Stimulated activated CD8-positive, alpha-beta memory T cell treated with anti-CD3 and anti-CD28 coated beads, Interleukin-2, amount 100 ng/mL, for 1 hour (primary cell): ENCODE measurements at regions not wholly inside any gene's neighbourhood (a gene's known extent, or its start where the extent isn't known, plus 50 kb on each side); places are given as distances from the start of the nearest gene placed in this dataset.
"Not testable (repeated sequence)": the region's sequence is repeated elsewhere in the genome, so short reads cannot be mapped to it uniquely, and the experiment has no call there.

ENCODE experiments used
- DNase-seq, 2 donors: peaks; one replicate each; pipeline ENCODE4 v3.0.0-alpha.2; 2020; ENCODE audit warnings: low read depth in 2 of 2

DNA sequence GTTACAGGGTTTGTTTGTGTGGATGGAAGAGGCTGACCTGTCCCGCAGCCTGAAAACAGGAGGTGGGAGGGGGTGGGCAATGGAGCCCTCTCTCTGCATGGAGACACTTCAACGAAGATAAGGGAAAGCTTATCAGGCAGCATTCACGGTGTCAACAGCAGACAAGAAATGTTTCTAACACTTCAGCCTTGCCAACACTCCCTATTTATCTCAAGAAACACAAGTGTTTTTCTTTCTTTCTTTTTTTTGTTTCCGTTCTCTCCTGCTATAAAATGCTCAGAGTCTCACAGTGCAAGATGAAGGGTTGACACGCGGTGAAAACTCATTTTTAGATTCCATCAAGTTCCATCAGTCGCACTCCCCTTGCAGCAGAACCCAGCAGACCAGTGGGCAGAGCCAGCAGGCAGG is 594.4 kb downstream of the MATN1 start:
- DNase-seq: no peak

DNA sequence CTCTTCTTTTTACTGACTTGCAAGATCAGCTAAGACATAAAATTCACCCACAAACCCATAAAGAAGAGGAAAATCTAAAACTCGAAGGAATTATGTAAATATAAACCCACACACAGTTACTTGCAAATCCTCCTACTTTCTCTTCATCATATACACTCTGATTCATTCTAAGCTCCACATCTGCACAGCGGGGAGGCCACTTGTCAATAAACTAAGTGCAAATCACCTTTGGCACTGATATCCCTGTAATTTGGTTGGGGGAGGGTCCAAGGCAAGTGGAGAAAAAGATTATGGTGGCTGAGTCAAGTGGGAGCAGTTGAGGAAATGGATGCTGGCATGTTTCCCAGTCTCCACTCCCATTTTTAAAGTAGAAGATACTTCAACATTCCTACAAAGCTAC is 596.5 kb downstream of the MATN1 start:
- DNase-seq: no peak

DNA sequence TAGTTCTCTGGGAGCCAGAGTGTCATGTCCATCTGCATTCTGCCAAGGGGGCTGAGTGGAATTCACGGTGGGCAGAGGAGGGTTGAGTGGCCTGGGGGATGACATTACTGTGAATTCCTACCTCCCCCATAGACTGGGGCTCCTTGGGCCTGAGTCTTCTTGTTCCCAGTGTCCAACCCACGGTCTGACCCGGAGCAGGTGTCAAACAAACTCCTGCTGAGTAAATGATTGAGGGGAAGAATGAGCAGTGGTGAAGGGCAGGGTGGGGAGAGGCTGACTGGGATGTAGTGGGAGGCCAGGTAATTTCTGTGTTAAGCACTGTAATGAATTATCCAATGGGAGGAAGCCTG is 597.6 kb downstream of the MATN1 start:
- no peak for DNase-seq

DNA sequence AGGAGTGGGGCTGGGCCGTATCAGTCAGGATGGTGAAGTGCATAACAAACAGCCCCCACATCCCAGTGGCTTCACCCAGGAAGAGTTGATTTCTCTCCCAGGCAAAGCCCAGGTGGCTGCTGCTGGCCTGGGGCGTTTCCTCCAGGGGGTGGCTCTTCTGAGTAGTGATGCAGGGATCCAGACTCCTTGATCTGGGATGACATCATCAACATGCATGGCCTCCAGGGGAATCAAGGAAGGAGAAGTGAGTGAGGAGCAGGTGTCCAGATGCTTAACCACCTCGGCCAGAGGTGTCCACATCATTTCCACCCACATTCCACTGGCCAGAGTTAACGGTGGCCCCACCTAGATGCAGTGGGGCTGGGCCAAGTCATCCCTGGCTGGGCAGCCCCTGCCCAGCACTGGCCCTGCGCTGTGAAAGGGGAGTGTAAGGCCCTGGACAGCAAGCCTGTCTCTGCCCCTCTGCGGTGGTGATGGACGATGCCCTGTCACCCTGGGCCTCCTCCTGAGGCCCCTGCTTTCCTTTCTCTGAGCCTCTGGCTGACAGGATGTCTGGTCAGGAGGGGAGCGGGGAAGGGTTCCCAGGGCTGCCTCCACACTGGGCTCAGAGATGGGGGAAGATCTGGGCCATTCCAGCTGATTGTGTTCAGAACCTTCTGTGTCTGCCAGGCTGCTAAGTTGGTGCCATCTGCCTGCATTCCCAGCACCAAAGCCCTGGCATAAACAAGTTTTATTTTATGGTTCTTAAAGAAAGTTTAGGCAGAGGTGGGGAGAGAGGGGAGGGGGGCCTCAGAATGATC is 598.2 kb downstream of the MATN1 start:
- DNase-seq: no peak

DNA sequence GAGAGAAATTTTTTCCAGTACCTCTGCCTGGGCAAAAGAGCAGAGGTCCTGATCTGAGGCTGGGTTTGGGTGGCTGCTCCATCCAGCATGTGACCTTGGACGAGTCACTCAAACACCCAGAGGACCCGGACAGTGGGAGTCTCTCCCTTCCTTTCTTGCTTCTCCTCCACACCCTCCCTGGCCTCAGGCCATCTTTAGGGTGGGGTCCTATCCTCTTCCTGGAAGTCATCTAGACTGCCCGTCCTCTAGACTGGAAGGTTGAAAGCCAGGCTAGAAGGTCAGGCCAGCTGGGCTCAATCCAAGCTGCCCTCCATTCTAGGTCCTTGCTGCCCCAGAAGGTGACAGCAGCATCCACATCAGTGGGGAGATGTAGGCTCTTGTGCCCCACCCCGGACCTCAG is 599.5 kb downstream of the MATN1 start:
- DNase-seq: no peak

DNA sequence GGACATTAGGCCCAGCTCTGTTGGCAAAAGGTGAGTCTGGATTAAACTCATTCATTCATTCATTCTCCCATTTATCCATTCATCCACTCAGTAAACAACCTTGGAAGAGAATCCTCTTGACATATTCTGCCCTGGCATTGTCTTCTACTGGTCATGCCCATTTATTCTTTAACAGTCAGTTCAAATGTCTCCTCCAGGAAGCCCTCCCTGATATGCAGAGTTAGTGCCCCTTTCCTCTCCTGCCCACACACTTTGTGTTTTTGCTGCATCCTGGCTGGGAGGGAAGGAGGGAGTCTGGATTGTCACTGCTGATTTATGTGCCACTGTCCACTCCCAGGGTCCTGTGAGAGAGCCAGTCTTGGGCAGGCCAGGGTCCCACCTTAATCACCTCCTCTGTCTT is 600.3 kb downstream of the MATN1 start:
- no peak for DNase-seq

DNA sequence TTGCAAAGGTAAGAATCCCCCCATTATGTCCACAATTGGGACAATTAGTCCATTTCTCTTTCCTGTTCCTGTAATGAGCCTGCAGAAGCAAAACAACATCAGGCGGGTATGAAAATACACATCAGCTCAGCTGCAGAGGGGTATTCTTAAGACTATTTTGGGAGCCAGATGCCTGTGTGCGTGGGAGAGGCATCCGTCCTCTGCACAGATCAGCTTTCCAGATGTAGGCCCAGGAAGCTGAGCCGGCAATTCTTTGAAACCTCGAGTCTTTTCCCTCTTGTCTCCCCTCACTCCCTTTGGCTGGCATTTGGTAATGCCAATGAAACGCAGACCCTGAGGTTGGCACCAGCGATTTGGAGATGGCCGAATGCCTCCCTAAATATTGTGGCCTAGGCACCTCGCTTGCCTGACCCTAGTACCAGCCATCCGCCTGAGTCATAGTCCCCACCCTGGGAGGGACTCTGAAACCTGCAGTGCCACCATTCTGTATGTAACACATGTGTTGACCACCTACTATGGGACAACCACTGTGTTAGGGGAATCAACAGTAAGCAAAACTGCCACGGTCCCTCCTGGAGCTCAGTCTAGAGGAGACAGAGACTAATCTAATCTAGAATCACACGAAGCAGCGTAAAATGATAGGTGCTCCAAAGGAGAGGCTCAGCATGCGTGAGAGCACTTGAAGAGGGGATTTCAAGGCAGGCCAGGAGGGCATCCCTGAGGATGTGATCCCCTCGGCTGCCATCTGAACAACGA is 603.0 kb downstream of the MATN1 start:
- DNase-seq: no peak

DNA sequence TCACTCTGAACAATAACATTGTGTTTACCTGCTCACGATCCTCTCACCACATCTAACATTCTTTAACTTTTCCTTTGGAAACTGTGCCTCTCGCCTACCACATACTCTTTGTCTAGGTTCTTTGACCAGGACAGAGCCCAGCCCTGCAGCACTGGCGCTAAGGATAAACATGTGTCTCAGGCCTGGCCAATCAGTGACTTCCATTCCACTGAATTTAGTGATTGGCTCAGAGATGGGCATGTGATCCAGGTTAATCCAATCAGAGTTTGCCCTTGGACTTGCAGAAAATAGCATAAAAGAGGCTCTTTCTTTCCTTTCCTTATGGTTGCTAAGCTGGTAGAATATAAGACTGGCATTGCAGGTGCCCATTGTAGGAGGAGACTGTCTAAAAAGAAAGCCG is 605.7 kb downstream of the MATN1 start:
- no peak for DNase-seq

DNA sequence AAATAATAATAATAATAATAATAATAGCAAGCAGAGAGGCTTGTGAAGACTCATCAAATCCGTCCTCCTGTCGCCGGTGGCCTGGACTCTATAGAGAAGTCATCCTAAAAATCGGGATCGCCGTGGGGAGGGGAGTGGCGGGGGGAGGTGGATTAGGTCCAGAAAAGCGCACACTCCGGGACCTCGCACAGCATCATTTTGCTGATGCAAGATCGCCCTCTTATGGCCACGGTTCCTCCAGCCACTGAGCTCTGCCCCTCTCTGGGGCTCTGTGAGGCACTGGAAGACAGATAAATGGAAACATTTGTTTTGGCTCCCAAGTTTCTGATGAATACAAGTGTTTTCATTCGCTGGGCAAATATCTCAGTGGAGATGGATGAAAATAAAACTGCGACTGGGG is 612.0 kb downstream of the MATN1 start:
- DNase-seq: no peak

DNA sequence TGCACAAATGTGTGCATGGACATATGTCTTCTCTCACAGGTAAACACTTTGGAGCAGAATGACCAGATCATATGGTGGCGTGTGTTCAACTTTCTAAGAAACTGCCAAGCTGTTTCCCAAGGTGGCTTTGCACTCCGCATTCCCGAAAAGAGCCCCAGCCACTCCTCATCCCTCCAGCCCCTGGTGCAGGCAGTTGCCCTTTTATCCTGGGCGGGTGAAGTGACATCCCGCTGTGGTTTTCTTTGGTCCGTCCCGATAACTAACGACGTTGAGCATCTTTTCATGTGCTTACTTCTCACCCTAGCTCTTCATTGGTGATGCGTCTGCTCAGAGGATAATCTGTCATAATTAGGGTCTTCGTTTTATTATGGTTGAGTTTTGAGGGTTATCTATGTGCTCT is 612.5 kb downstream of the MATN1 start:
- DNase-seq: no peak

DNA sequence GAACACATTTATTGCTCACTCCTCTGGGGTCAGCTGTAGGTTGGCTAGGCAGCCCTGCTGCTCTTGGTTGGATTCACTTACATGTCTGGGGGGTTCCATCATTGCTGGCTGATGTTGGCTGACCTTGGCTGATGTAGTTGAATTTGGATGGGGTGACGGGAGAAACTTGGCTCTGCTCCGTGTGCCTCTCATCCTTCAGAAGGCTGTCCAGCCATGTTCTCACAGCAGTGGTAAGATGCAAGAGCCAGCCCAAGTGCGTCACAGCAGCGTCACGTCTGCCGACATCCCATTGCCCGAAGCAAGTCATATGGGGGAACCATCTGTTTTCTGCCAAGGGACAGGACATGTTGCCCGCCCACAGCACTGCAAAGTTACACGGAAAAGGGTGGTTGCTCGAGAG is 613.5 kb downstream of the MATN1 start:
- DNase-seq: no peak

DNA sequence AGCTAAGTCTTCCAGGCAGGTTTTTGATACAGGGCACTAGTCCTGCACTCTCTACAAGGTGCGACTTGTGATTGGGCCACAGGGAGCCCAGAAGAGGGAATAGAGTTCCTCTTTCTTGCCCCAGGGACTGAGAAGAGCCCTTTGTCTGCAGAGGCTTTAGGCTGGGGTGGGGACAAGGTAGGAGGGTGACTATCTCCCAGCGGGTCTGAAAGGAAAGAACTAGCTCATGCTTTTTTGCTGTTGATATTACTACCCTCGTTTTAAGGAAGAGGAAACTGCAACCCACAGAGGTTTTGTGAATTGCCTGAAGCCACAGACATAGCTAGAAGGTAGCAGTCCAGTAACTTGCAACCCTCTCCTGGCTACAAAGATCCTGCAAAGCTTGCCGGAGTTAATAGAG is 615.2 kb downstream of the MATN1 start:
- DNase-seq: no peak

DNA sequence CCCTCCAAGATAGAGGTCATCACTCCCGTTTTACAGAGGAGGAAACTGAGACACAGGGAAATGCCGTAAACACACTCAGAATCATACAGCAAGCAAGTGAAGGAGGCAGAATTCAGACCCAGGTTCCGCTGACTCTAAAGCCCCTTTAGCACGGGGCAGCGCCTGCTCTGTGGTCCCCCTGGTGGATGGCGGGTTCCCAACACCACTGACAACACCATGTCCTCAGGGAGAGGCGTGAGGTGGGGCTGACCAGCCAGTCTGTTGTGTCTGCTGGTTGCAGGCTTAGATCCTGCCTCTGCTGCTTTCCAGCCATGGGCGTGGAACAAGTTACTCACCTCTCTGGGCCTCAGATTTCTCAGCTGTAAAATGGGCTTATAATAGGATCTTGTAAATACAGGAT is 617.3 kb downstream of the MATN1 start:
- DNase-seq: no peak

DNA sequence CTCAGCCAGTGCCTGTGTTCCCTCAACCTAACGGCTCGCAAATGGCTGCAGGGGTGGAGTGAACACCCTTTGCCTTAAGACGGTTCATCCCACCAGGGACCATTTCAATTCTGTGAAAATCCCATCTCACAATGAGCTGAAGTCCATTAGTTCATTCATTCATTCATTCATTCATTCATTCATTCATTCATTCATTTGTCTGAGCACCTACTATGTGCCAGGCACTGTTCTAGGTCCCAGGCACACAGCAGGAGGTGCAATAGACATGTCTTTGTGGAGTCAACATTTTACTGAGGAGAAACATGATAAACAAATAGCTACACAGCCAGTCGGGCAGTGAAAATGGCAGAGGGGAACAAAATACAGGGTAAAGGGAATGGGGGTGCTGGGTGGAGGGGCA is 618.8 kb downstream of the MATN1 start:
- DNase-seq: no peak

DNA sequence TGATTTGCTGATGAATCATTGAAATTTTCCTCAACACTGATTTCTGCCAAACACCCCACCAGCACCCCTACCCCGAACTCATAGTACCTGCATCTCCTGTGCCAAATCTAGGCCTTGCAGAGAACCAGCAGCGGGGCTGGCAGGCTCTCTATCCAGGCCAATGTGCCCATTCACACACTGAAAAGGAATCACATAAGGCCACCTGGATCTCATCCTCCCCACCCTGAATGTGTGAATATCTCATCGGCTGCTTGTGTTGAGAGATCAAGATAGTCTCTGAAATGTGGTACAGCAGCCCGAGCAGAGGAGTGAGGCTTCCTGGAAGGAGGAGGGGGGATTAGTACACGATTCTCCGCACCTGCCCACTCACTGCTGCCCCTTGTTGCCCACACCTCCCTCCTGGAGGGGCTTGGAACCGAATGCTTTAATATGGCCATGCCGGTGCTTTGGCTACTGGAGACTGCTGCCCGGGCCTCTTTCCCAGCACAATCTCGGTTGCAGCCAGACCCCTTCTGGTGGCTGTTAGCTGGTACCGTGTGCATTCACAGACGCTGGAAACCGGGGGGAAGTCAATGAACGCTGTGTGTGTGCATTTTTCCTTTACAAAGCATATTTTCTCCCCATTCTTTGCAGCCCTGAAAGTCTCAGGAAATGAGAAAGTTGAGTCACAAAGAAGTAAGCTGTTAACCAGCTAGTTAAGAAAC is 619.5 kb downstream of the MATN1 start:
- no peak for DNase-seq

DNA sequence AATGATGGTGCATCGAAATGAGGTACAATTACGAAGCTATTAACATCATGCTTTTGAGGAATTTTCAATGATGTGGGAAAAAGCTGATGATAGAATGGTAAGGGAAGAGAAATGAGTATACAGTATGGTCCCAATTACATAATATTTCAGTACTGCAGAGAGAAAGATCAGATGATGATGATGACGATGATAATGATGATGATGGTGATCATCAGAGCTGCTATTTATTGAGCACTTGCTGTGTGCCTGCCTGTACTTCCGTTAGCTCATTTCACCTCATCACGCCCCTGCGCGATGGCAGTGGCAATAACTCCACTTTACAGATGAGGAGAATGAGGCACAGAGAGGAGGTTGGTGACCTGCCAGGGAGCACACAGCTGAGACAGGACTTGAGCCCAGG is 620.8 kb downstream of the MATN1 start:
- DNase-seq: no peak

DNA sequence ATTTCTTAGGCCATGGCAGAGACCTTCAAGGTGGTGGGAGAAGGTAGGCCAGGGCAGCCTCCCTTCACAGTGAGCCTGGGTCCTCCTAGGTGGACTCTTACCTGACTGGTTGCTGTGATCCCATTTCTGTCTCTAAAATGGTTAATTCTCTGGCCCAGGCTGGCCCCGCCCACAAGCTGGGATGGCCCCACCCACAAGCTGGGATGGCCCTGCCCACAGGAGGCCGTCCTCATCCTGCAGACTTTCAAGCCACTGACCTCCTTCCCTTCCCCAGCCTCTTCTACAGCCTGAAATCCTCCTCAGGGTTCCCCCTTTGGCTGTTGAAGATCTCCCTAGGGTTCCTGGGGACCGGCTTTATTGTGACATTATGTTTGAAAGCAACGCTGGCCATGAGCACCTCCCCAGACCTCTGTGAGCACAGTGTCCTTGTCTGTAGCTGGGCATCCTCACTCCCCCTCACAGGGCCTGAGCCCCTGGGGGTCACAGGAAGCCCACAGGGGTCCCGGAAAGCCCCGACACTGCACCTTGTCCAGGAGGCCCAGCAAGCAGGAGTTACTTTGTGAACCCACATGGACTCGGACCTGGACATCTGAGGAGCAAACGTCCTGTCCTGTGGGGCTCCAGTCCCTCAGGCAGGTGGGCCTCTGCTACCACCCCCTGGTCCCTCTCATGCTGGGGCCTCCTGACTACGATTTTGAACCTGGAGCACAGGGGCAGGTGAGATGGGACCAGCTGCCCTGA is 621.7 kb downstream of the MATN1 start:
- DNase-seq: no peak

DNA sequence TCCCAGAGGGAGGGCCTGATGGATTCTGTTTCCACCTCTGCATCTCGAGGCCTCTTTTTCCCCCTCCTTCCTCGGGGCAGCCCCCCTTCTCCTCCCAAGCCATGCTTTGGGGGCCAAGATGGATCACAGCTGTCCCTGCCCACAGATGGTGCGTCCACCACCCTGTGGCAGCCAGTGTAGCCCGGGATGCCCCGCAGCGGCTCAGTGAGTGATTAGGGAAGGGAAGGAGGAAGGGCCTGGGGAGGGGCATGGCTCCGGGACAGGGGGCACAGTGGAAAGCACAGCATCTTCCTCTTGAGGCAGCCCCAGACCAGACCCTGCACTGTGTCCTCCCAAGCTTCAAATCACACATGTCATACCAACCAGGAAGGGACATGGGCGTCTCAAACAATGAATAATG is 622.4 kb downstream of the MATN1 start:
- DNase-seq: no peak

DNA sequence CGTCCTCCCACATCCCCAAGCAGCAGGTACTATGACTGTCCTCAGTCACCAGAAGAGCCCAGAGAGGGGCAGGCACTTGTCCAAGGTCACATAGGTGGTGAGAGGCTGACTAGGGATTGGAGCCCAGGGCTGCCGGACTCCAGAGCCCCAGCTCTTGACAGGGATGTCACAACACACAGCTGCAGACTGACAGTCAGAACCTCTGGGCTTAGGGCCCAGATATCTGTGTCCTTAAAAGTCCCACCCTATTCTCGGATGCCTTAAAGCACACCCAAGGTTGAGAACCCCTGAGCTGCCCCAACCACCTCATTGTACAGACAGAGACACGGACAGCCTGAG is 622.9 kb downstream of the MATN1 start:
- no peak for DNase-seq

DNA sequence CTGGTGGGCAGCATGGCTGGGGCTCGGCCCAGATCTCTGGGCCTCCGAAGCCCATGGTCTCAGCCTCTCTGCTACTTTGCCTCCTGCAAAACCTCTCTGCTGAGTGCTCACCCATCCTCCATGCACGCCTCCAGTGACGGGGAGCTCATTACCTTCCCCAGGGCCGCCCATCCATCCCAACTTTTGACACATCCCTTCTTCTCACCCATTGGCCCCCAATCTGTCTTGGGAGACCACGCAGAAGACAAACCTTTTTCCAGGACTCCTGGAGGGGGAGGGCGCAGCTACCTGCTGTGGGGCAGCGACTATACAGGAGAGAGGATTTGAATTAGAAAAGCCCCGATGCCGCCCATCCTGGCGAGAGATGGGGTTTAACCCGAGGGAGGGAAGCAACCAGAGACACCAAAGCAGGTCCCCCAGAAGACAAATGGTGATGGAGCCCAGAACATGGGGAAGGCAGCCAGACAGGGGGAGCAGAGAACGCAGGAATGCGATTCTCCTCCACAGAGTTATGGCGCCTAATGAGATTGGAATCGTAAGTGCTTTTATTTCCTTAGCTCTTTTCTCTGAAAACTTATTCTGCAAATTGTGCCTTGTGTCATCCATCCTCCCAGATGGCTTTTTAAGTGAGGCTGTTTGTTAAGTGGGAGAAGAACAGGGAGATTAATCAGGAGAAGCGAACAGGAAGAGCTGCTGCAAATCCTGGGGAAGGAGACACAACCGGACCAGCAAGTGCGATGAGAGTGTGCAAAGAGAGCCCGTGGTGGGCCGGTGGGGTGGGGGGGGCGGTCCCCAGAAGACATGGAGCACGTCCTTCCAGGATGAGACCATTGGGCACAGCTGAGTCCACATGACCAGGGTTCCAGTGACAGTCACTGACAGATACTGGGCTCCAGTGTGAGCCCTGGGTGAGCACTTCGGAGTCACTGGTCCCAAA is 623.5 kb downstream of the MATN1 start:
- DNase-seq: no peak

DNA sequence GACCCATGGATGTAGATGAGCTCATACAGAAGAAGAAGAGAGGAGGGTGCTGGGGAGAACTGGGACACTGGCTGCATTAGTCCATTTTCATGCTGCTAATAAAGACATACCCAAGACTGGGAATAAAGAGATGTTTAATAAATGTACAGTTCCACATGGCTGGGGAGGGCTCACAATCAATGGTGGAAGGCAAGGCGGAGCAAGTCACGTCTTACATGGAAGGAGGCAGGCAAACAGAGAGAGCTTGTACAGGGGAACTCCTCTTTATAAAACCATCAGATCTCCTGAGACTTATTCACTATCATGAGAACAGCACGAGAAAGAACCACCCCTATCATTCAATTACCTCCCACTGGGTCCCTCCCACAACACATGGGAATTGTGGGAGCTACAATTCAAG is 625.5 kb downstream of the MATN1 start:
- DNase-seq: not testable (repeated sequence)
